Vagina (tissue), 2 donors: ENCODE measurements at regions not wholly inside any gene's neighbourhood (a gene's known extent, or its start where the extent isn't known, plus 50 kb on each side); places are given as distances from the start of the nearest gene placed in this dataset.
"Not testable (repeated sequence)": the region's sequence is repeated elsewhere in the genome, so short reads cannot be mapped to it uniquely, and the experiment has no call there.

Experiments
- DNase-seq, 2 donors: peaks; one replicate each; pipeline ENCODE4 v3.0.0-alpha.2; 2017; ENCODE audit errors: extremely low spot score in 2 of 2
- H3K27ac ChIP-seq: fragments of 200-600 bp; sonication (generic); one replicate; pipeline ENCODE4 v1.5.1; 2019
- H3K27me3 ChIP-seq: fragments of 200-600 bp; sonication (generic); one replicate; pipeline ENCODE4 v1.5.1; 2019
- H3K36me3 ChIP-seq, 2 donors: fragments of 200-600 bp; sonication (generic); one replicate each; pipeline ENCODE4 v1.5.1; 2017 to 2019
- H3K4me1 ChIP-seq: fragments of 200-600 bp; sonication (generic); one replicate; pipeline ENCODE4 v1.5.1; 2019
- H3K4me3 ChIP-seq, 2 donors: fragments of 200-600 bp; sonication (generic); 1 replicate in 1 of 2; 2 replicates in 1 of 2; pipeline ENCODE4 v1.5.1; 2016 to 2019
- H3K9me3 ChIP-seq: fragments of 200-600 bp; sonication (generic); one replicate; pipeline ENCODE4 v1.5.1; 2019
- POLR2A ChIP-seq, 2 donors: fragments of 450-650 bp; IDR thresholded peaks; one replicate each; pipeline ENCODE4 v1.6.1; 2017; ENCODE audit warnings: antibody characterized with exemption in 2 of 2, mild to moderate bottlenecking in 2 of 2, moderate library complexity in 2 of 2
- POLR2AphosphoS5 ChIP-seq, 2 donors: sonication (generic); formaldehyde crosslinking; IDR thresholded peaks; one replicate each; pipeline ENCODE4 v1.9.0; 2017; ENCODE audit warnings: antibody characterized with exemption in 2 of 2, mild to moderate bottlenecking in 2 of 2, low read depth in 1 of 2; ENCODE audit not compliant: insufficient read depth in 1 of 2
- intact Hi-C: fragments of 100-400 bp; cut with DNase I; formaldehyde crosslinking; loops from one replicate; pipeline ENCODE4 v1.15.1; 2023
- TF ChIP-seq, protein P1 (sequence below), 3 experiments: fragments of 450-650 bp in 2 of 3; fragments of 200-600 bp in 1 of 3; sonication (generic) in 1 of 3; IDR thresholded peaks; one replicate each; pipeline ENCODE4 v1.5.1; 2017 to 2019; ENCODE audit warnings: antibody characterized with exemption in 3 of 3, mild to moderate bottlenecking in 2 of 3, moderate library complexity in 2 of 3

GRCh38 chr15:23773093-23773492 is 86.0 kb upstream of the NDN start:
- no peaks in the 10 kb centered on the region for H3K27me3 ChIP-seq
- H3K27ac ChIP-seq, result no peak overlapping the region
- H3K36me3 ChIP-seq, result no peaks in the 10 kb centered on the region
- no peaks in the 10 kb centered on the region for H3K9me3 ChIP-seq
- H3K4me1 ChIP-seq, result no peaks in the 10 kb centered on the region
- TF ChIP-seq, protein P1, sequence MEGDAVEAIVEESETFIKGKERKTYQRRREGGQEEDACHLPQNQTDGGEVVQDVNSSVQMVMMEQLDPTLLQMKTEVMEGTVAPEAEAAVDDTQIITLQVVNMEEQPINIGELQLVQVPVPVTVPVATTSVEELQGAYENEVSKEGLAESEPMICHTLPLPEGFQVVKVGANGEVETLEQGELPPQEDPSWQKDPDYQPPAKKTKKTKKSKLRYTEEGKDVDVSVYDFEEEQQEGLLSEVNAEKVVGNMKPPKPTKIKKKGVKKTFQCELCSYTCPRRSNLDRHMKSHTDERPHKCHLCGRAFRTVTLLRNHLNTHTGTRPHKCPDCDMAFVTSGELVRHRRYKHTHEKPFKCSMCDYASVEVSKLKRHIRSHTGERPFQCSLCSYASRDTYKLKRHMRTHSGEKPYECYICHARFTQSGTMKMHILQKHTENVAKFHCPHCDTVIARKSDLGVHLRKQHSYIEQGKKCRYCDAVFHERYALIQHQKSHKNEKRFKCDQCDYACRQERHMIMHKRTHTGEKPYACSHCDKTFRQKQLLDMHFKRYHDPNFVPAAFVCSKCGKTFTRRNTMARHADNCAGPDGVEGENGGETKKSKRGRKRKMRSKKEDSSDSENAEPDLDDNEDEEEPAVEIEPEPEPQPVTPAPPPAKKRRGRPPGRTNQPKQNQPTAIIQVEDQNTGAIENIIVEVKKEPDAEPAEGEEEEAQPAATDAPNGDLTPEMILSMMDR (IDR thresholded peaks at IDR 0.05), result no peak
- no peak for TF ChIP-seq POLR2AphosphoS5 (IDR thresholded peaks at IDR 0.05; ENCODE audit: insufficient read depth in 1 of 2, low read depth in 1 of 2)
- no peak for TF ChIP-seq POLR2A (IDR thresholded peaks at IDR 0.05)
- DNase-seq, result no peak
- intact Hi-C loops, result no loop called here
- H3K4me3 ChIP-seq, result no peak overlapping the region

DNA sequence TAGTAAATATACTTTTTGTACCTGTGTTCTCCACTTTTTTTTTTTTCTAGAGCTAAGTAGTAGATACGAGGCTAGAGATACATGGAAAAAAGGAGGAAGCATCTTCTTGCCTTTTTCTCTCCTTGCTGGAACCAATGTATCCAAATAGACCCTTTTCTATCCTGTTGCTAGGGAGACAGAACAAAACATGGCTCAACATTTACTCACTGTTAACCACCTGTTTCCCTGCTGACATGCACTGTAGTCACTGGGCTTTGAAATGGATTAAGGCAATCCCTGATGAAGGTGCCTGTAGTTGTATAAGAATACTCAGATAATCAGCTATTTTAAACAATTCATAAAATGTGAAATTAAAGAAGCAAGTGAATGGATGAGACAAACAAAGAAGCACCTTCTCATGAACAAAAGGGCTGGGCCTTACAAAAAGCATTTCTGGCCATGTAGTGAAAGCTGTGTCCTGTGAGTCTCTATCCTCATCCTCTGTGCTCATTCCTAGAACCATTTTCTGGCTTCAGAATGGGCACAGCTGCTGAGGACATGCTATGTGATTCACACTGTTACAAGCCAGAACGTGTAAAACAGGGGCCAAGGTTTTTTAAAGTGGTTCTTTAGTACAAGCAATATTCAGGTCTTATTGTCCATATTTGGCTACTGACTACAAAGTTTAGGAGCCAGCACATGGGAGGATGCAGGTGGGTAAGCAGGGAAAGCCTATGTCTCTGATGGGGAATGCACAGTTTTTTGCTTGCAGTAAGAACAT is 100.4 kb upstream of the NDN start:
- no peak for DNase-seq
- H3K4me3 ChIP-seq, result no peak overlapping the region
- H3K4me1 ChIP-seq, result no peaks in the 10 kb centered on the region
- TF ChIP-seq, protein P1 (IDR thresholded peaks at IDR 0.05), result no peak
- TF ChIP-seq POLR2AphosphoS5 (IDR thresholded peaks at IDR 0.05; ENCODE audit: insufficient read depth in 1 of 2, low read depth in 1 of 2) (no peak), POLR2A (IDR thresholded peaks at IDR 0.05) (no peak)
- H3K27ac ChIP-seq, result no peak overlapping the region
- no peaks in the 10 kb centered on the region for H3K27me3 ChIP-seq
- no peaks in the 10 kb centered on the region for H3K36me3 ChIP-seq
- intact Hi-C loops, result no loop called here
- H3K9me3 ChIP-seq, result no peaks in the 10 kb centered on the region

DNA sequence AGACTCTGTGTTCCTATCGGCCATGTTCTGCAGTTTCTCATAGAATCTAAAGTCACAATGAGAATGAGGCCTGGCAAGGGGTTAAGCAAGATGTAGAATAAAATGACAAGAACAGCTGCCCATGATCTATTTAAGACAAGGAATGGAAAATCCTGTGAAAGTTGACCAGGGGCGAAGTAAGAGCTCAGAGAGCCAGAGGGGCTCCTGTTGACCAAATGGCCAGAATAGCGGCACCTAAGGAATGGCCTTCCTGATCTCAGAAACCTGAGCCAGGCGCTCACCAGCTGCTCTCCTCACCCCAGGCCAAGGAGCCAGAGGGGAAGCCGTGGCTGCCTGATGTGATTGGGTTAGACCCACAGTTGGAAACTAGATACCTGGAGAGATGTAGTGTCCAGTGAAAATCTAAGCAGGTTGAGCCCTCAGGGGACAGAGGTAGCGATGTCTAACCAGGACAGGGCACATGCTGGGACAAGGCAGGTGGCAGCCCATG is 106.1 kb upstream of the NDN start:
- no peak overlapping the region for H3K27ac ChIP-seq
- no peak for DNase-seq
- H3K27me3 ChIP-seq, result no peaks in the 10 kb centered on the region
- no peaks in the 10 kb centered on the region for H3K36me3 ChIP-seq
- intact Hi-C loops, result no loop called here
- H3K4me1 ChIP-seq, result no peaks in the 10 kb centered on the region
- TF ChIP-seq, protein P1 (IDR thresholded peaks at IDR 0.05), result no peak
- TF ChIP-seq POLR2A (IDR thresholded peaks at IDR 0.05) (no peak), POLR2AphosphoS5 (IDR thresholded peaks at IDR 0.05; ENCODE audit: insufficient read depth in 1 of 2, low read depth in 1 of 2) (no peak)
- H3K9me3 ChIP-seq, result no peaks in the 10 kb centered on the region
- no peak overlapping the region for H3K4me3 ChIP-seq

DNA sequence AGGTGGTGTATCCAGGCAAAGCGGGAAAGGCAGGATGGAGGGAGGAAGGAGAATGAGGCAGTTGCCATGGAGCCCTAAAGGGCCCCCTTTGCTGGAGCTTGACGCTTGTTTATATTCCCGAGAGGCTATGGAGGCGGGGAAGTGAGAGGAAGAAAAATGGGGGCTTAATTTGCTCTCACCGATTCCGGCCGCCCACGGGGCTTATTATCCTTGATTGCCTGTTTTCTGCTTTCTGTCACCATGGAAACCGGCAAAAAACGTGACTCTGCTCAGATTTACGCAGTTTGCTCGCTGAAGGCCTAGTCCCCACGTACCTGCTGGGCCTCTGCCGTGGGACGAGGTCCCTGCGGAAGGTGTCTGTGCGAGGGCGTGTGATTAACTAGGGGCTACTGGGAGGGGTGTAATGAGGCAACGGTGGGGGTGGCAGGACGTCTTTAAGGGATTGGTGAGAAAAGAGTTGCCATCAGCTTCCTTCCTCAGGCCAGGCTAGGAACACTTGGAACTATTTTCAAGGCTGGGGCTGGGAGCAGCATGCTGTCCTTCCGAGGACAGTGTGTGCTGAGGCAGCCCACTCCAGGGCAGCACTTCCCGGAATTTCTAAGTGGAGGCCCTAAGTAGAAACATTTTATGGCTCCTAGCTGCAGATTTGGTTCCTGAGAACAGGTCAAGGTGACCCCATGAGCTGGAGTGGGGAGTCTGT is 110.8 kb upstream of the NDN start:
- intact Hi-C loops, result no loop called here
- Histone ChIP-seq H3K27me3 (no peaks in the 10 kb centered on the region), H3K27ac (peak overlapping the region; percentile 10), H3K36me3 (no peaks in the 10 kb centered on the region), H3K4me1 (no peaks in the 10 kb centered on the region), H3K9me3 (no peaks in the 10 kb centered on the region), H3K4me3 (no peak overlapping the region)
- TF ChIP-seq POLR2AphosphoS5 (IDR thresholded peaks at IDR 0.05; ENCODE audit: insufficient read depth in 1 of 2, low read depth in 1 of 2) (peak in 1 of 2 donors; percentile 16), POLR2A (IDR thresholded peaks at IDR 0.05) (no peak)
- TF ChIP-seq, protein P1 (IDR thresholded peaks at IDR 0.05), result no peak
- no peak for DNase-seq

DNA sequence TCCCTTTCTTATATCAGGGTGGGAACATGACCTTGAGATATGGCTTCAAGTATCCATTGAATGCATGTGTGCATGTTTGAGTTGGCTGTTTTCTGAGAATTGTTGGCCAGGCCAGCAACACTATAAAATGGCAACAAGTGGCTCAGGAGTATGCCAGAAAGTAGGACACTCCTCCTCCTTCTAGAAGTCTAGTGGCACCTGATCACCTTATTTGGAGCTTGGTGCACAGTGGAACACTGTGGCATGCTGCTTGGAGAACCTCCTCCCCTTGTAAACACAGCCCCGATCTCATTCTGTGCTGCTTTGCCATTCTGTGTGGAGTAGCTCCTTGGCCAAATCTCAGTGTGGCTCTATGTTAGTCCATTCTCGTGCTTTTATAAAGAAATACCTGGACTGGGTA is 114.8 kb upstream of the NDN start:
- DNase-seq, result no peak
- no peak for TF ChIP-seq POLR2A (IDR thresholded peaks at IDR 0.05)
- no peak for TF ChIP-seq POLR2AphosphoS5 (IDR thresholded peaks at IDR 0.05; ENCODE audit: insufficient read depth in 1 of 2, low read depth in 1 of 2)
- TF ChIP-seq, protein P1 (IDR thresholded peaks at IDR 0.05), result no peak
- Histone ChIP-seq H3K4me3 (no peak overlapping the region), H3K9me3 (no peaks in the 10 kb centered on the region), H3K27me3 (no peaks in the 10 kb centered on the region), H3K36me3 (no peaks in the 10 kb centered on the region), H3K27ac (no peak overlapping the region), H3K4me1 (no peaks in the 10 kb centered on the region)
- intact Hi-C loops, result no loop called here

DNA sequence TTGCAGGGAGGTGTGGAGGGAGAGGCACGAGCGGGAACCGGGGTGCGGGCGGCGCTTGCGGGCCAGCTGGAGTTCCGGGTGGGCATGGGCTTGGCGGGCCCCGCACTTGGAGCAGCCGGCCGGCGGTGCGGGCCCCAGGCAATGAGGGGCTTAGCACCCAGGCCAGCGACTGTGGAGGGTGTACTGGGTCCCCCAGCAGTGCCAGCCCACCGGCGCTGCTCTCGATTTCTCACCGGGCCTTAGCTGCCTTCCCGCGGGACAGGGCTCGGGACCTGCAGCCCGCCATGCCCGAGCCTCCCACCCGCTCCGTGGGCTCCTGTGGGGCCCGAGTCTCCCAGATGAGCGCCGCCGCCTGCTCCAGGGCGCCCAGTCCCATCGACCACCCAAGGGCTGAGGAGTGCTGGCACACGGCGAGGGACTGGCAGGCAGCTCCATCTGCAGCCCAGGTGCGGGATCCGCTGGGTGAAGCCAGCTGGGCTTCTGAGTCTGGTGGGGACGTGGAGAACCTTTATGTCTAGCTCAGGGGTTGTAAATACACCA is 115.9 kb upstream of the NDN start:
- H3K36me3 ChIP-seq, intact Hi-C loops, H3K27me3 ChIP-seq, H3K27ac ChIP-seq, H3K4me3 ChIP-seq, DNase-seq, H3K9me3 ChIP-seq, H3K4me1 ChIP-seq: not testable (repeated sequence)
